NCI-H1417 (cell line): ENCODE measurements at regions not wholly inside any gene's neighbourhood (a gene's known extent, or its start where the extent isn't known, plus 50 kb on each side); places are given as distances from the start of the nearest gene placed in this dataset.
A peak's percentile ranks its signal among the peaks of the same experiment; 100 is the strongest.
"Not testable (repeated sequence)": the region's sequence is repeated elsewhere in the genome, so short reads cannot be mapped to it uniquely, and the experiment has no call there.

ENCODE experiments used
- DNase-seq, 3 experiments: peaks; one replicate each; lab custom pipeline; 2025; lab: John Stamatoyannopoulos, UW

- DNase-seq: no peak
Measured at GRCh38 chr10:35993591-35994515, 351.8 kb upstream of the FZD8 start.

GRCh38 chr10:35992107-35992506 is 350.0 kb upstream of the FZD8 start:
- DNase-seq: no peak

- DNase-seq: no peak
Measured at GRCh38 chr10:35986756-35987502, 344.8 kb upstream of the FZD8 start.

GRCh38 chr10:35979116-35979515 is 337.0 kb upstream of the FZD8 start:
- DNase-seq: no peak

- DNase-seq: not testable (repeated sequence)
Measured at GRCh38 chr10:35973912-35974591, 332.0 kb upstream of the FZD8 start.

- no peak for DNase-seq
Measured at GRCh38 chr10:35972275-35972674, 330.2 kb upstream of the FZD8 start.

- no peak for DNase-seq
Measured at GRCh38 chr10:35971397-35971796, 329.3 kb upstream of the FZD8 start.

- DNase-seq: no peak
Measured at GRCh38 chr10:35963685-35964084, 321.6 kb upstream of the FZD8 start.

- DNase-seq: no peak
Measured at GRCh38 chr10:35961501-35961900, 319.4 kb upstream of the FZD8 start.

GRCh38 chr10:35959252-35959651 is 317.2 kb upstream of the FZD8 start:
- DNase-seq: no peak

- DNase-seq: not testable (repeated sequence)
Measured at GRCh38 chr10:35958609-35959008, 316.5 kb upstream of the FZD8 start.

GRCh38 chr10:35950701-35951100 is 308.6 kb upstream of the FZD8 start:
- no peak for DNase-seq

- DNase-seq: no peak
Measured at GRCh38 chr10:35950226-35950625, 308.1 kb upstream of the FZD8 start.

GRCh38 chr10:35949811-35950211 is 307.7 kb upstream of the FZD8 start:
- DNase-seq: no peak

GRCh38 chr10:35946556-35946955 is 304.5 kb upstream of the FZD8 start:
- DNase-seq: no peak

GRCh38 chr10:35942057-35942456 is 300.0 kb upstream of the FZD8 start:
- no peak for DNase-seq

GRCh38 chr10:35940141-35941041 is 298.3 kb upstream of the FZD8 start:
- peak in 1 of 3 experiments; percentile 18 for DNase-seq

GRCh38 chr10:35938160-35938559 is 296.1 kb upstream of the FZD8 start:
- no peak for DNase-seq

GRCh38 chr10:35937546-35937945 is 295.4 kb upstream of the FZD8 start:
- no peak for DNase-seq

- DNase-seq: no peak
Measured at GRCh38 chr10:35934642-35934995, 292.5 kb upstream of the FZD8 start.

GRCh38 chr10:35933940-35934641 is 292.0 kb upstream of the FZD8 start:
- no peak for DNase-seq
